Gastrocnemius medialis (tissue), 4 donors: ENCODE measurements at regions not wholly inside any gene's neighbourhood (a gene's known extent, or its start where the extent isn't known, plus 50 kb on each side); places are given as distances from the start of the nearest gene placed in this dataset.
"Not testable (repeated sequence)": the region's sequence is repeated elsewhere in the genome, so short reads cannot be mapped to it uniquely, and the experiment has no call there.

ENCODE experiments used
- ATAC-seq, 2 donors: fragments of 150-250 bp; one replicate each; pipeline ENCODE4 v1.9.1; 2016
- DNase-seq, 2 donors: peaks; one replicate each; pipeline ENCODE4 v3.0.0-alpha.2; 2019
- H3K27ac ChIP-seq, 4 donors: fragments of 200-600 bp; sonication (generic); 1 replicate in 1 of 4; 2 replicates in 3 of 4; pipeline ENCODE4 v1.5.1; 2016 to 2018; ENCODE audit warnings: mild to moderate bottlenecking in 2 of 4, moderate library complexity in 1 of 4
- H3K27me3 ChIP-seq, 3 donors: fragments of 200-600 bp; sonication (generic) in 2 of 3; 1 replicate in 1 of 3; 2 replicates in 2 of 3; pipeline versions ENCODE4 v1.5.1 to v1.6.0; 2016 to 2019; ENCODE audit warnings: mild to moderate bottlenecking in 1 of 3, moderate library complexity in 1 of 3
- H3K36me3 ChIP-seq, 2 donors: fragments of 200-600 bp; sonication (generic) in 1 of 2; one replicate each; pipeline ENCODE4 v1.5.1; 2017 to 2018
- H3K4me1 ChIP-seq, 2 donors: fragments of 200-600 bp; sonication (generic) in 1 of 2; one replicate each; pipeline ENCODE4 v1.5.1; 2016 to 2017; ENCODE audit warnings: mild to moderate bottlenecking in 2 of 2
- H3K4me3 ChIP-seq, 4 donors: fragments of 200-600 bp; sonication (generic) in 3 of 4; 1 replicate in 1 of 4; 2 replicates in 3 of 4; pipeline ENCODE4 v1.5.1; 2016 to 2019; ENCODE audit warnings: mild to moderate bottlenecking in 2 of 4
- H3K9me3 ChIP-seq, 3 donors: fragments of 200-600 bp; sonication (generic) in 2 of 3; 1 replicate in 1 of 3; 2 replicates in 2 of 3; pipeline ENCODE4 v1.5.1; 2016 to 2019
- CTCF ChIP-seq, 5 experiments: fragments of 450-650 bp in 3 of 5; fragments of 200-600 bp in 2 of 5; sonication (generic) in 2 of 5; IDR thresholded peaks in 4 of 5; conservative IDR thresholded peaks in 1 of 5; 1 replicate in 4 of 5; 2 replicates in 1 of 5; pipeline ENCODE4 v1.5.1; 2016 to 2019; ENCODE audit warnings: antibody characterized with exemption in 5 of 5, mild to moderate bottlenecking in 3 of 5, moderate library complexity in 3 of 5
- POLR2A ChIP-seq, 2 donors: fragments of 450-650 bp; IDR thresholded peaks; one replicate each; pipeline ENCODE4 v1.6.1; 2017; ENCODE audit warnings: antibody characterized with exemption in 2 of 2, mild to moderate bottlenecking in 2 of 2, moderate library complexity in 2 of 2
- in situ Hi-C, 4 donors: fragments of 200-750 bp; cut with MboI; loops; one replicate each; pipeline versions ENCODE4 v1.15.0 to v1.8.0; 2017; ENCODE audit warnings: low sequenced_read_pairs in 4 of 4
- intact Hi-C: fragments of 100-400 bp; cut with DNase I; formaldehyde crosslinking; loops from one replicate; pipeline ENCODE4 v1.15.1; 2023; ENCODE audit warnings: low total_unique reads

- H3K4me1 ChIP-seq = no peaks in the 10 kb centered on the region
- H3K27me3 ChIP-seq = no peaks in the 10 kb centered on the region
- no peak for ATAC-seq
- no peak overlapping the region for H3K27ac ChIP-seq
- no peaks in the 10 kb centered on the region for H3K9me3 ChIP-seq
- peaks cover 0 to under 1% of the 10 kb centered on the region in 2 donors for H3K36me3 ChIP-seq
- H3K4me3 ChIP-seq = no peak overlapping the region
- in situ Hi-C loops = no loop called here
- no peak for TF ChIP-seq POLR2A (IDR thresholded peaks at IDR 0.05)
- TF ChIP-seq CTCF (IDR thresholded peaks at IDR 0.05 in 4 of 5, conservative IDR thresholded peaks at IDR 0.05 in 1 of 5) = no peak
- no peak for DNase-seq
- intact Hi-C loops = no loop called here
These were observed 84.9 kb upstream of the RPH3AL start for GRCh38 chr17:437545-437944.

- DNase-seq = no peak
These were observed 84.0 kb upstream of the RPH3AL start for GRCh38 chr17:436571-436970.

GRCh38 chr17:432471-432870, 79.9 kb upstream of the RPH3AL start:
- DNase-seq, H3K4me3 ChIP-seq, H3K36me3 ChIP-seq, in situ Hi-C loops, intact Hi-C loops, ATAC-seq, H3K27ac ChIP-seq, H3K27me3 ChIP-seq, H3K4me1 ChIP-seq, H3K9me3 ChIP-seq: not testable (repeated sequence)

More at GRCh38 chr17:436571-436970, 84.0 kb upstream of the RPH3AL start:
- no peaks in the 10 kb centered on the region for H3K9me3 ChIP-seq
- H3K27me3 ChIP-seq = no peaks in the 10 kb centered on the region
- in situ Hi-C loops (no loop called here), intact Hi-C loops (no loop called here)
- H3K27ac ChIP-seq = no peak overlapping the region
- H3K4me3 ChIP-seq = no peak overlapping the region
- no peak for ATAC-seq
- no peaks in the 10 kb centered on the region for H3K4me1 ChIP-seq
- H3K36me3 ChIP-seq = no peaks in the 10 kb centered on the region
- TF ChIP-seq CTCF (IDR thresholded peaks at IDR 0.05 in 4 of 5, conservative IDR thresholded peaks at IDR 0.05 in 1 of 5) (no peak), POLR2A (IDR thresholded peaks at IDR 0.05) (no peak)

- H3K4me1 ChIP-seq = no peaks in the 10 kb centered on the region
- no peak overlapping the region for H3K4me3 ChIP-seq
- no peaks in the 10 kb centered on the region for H3K9me3 ChIP-seq
- H3K27ac ChIP-seq = no peak overlapping the region
- DNase-seq = no peak
- TF ChIP-seq CTCF (IDR thresholded peaks at IDR 0.05 in 4 of 5, conservative IDR thresholded peaks at IDR 0.05 in 1 of 5) (no peak), POLR2A (IDR thresholded peaks at IDR 0.05) (no peak)
- H3K36me3 ChIP-seq = no peaks in the 10 kb centered on the region
- no peaks in the 10 kb centered on the region for H3K27me3 ChIP-seq
- in situ Hi-C loops = no loop called here
- intact Hi-C loops = no loop called here
- no peak for ATAC-seq
These were observed 78.9 kb upstream of the RPH3AL start for GRCh38 chr17:431494-431893.

- no peak for DNase-seq
- no peak for TF ChIP-seq POLR2A (IDR thresholded peaks at IDR 0.05)
- no peak for TF ChIP-seq CTCF (IDR thresholded peaks at IDR 0.05 in 4 of 5, conservative IDR thresholded peaks at IDR 0.05 in 1 of 5)
- no peaks in the 10 kb centered on the region for H3K36me3 ChIP-seq
- no peak for ATAC-seq
- in situ Hi-C loops = no loop called here
- intact Hi-C loops = no loop called here
- no peaks in the 10 kb centered on the region for H3K4me1 ChIP-seq
- no peaks in the 10 kb centered on the region for H3K9me3 ChIP-seq
- no peak overlapping the region for H3K27ac ChIP-seq
- no peaks in the 10 kb centered on the region for H3K27me3 ChIP-seq
- H3K4me3 ChIP-seq = no peak overlapping the region
These were observed 77.0 kb upstream of the RPH3AL start for GRCh38 chr17:429589-429988.
